KMS-11 (cell line): ENCODE measurements at regions not wholly inside any gene's neighbourhood (a gene's known extent, or its start where the extent isn't known, plus 50 kb on each side); places are given as distances from the start of the nearest gene placed in this dataset.

Source experiments
- H2AFZ ChIP-seq: fragments of 200-600 bp; sonication (generic); 2 replicates; pipeline ENCODE4 v1.6.1; 2016; ENCODE audit warnings: antibody characterized with exemption, mixed run types, low read depth
- H3K27ac ChIP-seq: fragments of 200-600 bp; sonication (generic); 2 replicates; pipeline ENCODE4 v1.6.1; 2016; ENCODE audit warnings: mild to moderate bottlenecking, mixed run types
- H3K27me3 ChIP-seq: fragments of 200-600 bp; sonication (generic); 2 replicates; pipeline ENCODE4 v1.6.1; 2017; ENCODE audit warnings: mild to moderate bottlenecking, low read depth, mixed run types, moderate library complexity; ENCODE audit not compliant: insufficient read depth
- H3K36me3 ChIP-seq: fragments of 200-600 bp; sonication (generic); 2 replicates; pipeline ENCODE4 v1.6.1; 2017; ENCODE audit warnings: mild to moderate bottlenecking, mixed run types; ENCODE audit not compliant: insufficient read depth
- H3K4me1 ChIP-seq: fragments of 200-600 bp; sonication (generic); 2 replicates; pipeline ENCODE4 v1.6.1; 2016; ENCODE audit warnings: mild to moderate bottlenecking, low read depth, mixed run types; ENCODE audit not compliant: poor library complexity, severe bottlenecking
- H3K4me2 ChIP-seq: fragments of 200-600 bp; sonication (generic); 2 replicates; pipeline ENCODE4 v1.7.0; 2016; ENCODE audit warnings: mild to moderate bottlenecking, mixed run types
- H3K4me3 ChIP-seq: fragments of 200-600 bp; sonication (generic); IDR thresholded peaks from 2 replicates; pipeline ENCODE4 v1.6.1; 2017; ENCODE audit warnings: low read depth, low read length, mixed read lengths; ENCODE audit not compliant: insufficient read depth
- H3K79me2 ChIP-seq: fragments of 200-600 bp; sonication (generic); 2 replicates; pipeline ENCODE4 v1.6.1; 2016; ENCODE audit warnings: low read depth, mixed run types; ENCODE audit not compliant: insufficient read depth
- H3K9ac ChIP-seq: fragments of 200-600 bp; sonication (generic); 2 replicates; pipeline ENCODE4 v1.6.1; 2016; ENCODE audit warnings: mild to moderate bottlenecking, mixed run types
- H4K20me1 ChIP-seq: fragments of 200-600 bp; sonication (generic); 2 replicates; pipeline ENCODE4 v1.6.1; 2016; ENCODE audit warnings: mild to moderate bottlenecking, mixed run types; ENCODE audit not compliant: insufficient read depth
- CTCF ChIP-seq: fragments of 200-600 bp; sonication (generic); conservative IDR thresholded peaks from 2 replicates; pipeline ENCODE4 v1.6.1; 2017; ENCODE audit warnings: low read depth, mild to moderate bottlenecking, antibody characterized with exemption, low read length, moderate library complexity, mixed read lengths

DNA sequence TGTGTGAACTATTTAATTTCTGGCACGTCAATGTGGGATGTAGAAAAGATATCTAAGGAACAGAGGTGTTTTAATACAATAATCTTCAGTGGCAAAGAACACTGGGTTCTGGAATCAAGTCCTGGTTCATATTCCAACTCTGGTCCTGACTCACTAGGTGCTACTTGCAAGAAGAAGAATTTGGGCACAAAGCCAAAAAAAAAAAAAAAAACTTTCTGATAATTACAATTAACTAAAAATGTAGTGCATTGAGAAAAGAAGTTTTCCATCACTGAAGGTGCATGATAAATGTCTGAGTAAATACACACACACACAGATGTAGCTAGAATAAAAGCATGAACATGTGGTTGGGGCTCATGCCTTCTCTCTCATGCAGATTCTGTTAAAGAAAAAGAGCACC, 424.4 kb upstream of the REG3G start:
- Histone ChIP-seq H3K4me2 (no peak overlapping the region), H4K20me1 (no peaks in the 10 kb centered on the region), H3K27me3 (no peaks in the 10 kb centered on the region), H3K4me1 (no peaks in the 10 kb centered on the region), H3K27ac (no peak overlapping the region), H2AFZ (no peak overlapping the region), H3K79me2 (no peaks in the 10 kb centered on the region), H3K9ac (no peak overlapping the region), H3K36me3 (no peaks in the 10 kb centered on the region), H3K4me3 (no peak overlapping the region)
- no peak for TF ChIP-seq CTCF

- Histone ChIP-seq H3K36me3 (no peaks in the 10 kb centered on the region), H3K4me2 (no peak overlapping the region), H3K4me3 (no peak overlapping the region), H3K4me1 (no peaks in the 10 kb centered on the region), H3K9ac (no peak overlapping the region), H3K27me3 (no peaks in the 10 kb centered on the region), H4K20me1 (no peaks in the 10 kb centered on the region), H3K27ac (no peak overlapping the region), H3K79me2 (no peaks in the 10 kb centered on the region), H2AFZ (no peak overlapping the region)
- TF ChIP-seq CTCF = no peak
Measured at GRCh38 chr2:78602862-78603261, 422.6 kb upstream of the REG3G start.

- H3K27me3 ChIP-seq = no peaks in the 10 kb centered on the region
- H3K4me2 ChIP-seq = no peak overlapping the region
- no peaks in the 10 kb centered on the region for H3K4me1 ChIP-seq
- H3K27ac ChIP-seq = no peak overlapping the region
- no peaks in the 10 kb centered on the region for H3K36me3 ChIP-seq
- no peak overlapping the region for H2AFZ ChIP-seq
- H3K9ac ChIP-seq = no peak overlapping the region
- no peaks in the 10 kb centered on the region for H4K20me1 ChIP-seq
- TF ChIP-seq CTCF = no peak
- H3K4me3 ChIP-seq = no peak overlapping the region
- H3K79me2 ChIP-seq = no peaks in the 10 kb centered on the region
Measured at GRCh38 chr2:78606895-78607294, 418.6 kb upstream of the REG3G start.

DNA sequence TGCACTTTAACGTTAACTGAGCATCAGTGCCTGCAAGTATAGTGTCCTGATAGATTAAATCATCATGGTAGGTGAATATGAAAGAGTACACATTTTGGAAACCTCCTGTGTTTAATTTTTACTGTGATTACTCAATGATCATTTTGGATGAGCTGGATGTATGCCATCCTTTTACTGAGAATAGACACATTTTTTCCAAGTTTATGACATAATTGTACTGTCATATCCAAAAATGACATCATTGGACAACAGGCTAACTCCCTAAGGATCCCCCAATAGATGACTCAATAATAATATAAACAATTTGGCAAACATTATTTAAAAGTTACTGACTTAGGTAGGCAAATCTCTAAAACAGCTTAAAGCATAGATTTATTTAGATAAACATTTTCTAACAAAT, 410.8 kb upstream of the REG3G start:
- Histone ChIP-seq H3K36me3 (no peaks in the 10 kb centered on the region), H3K4me3 (no peak overlapping the region), H3K27ac (no peak overlapping the region), H3K4me1 (no peaks in the 10 kb centered on the region), H4K20me1 (no peaks in the 10 kb centered on the region), H3K79me2 (no peaks in the 10 kb centered on the region), H3K27me3 (no peaks in the 10 kb centered on the region), H3K9ac (no peak overlapping the region), H2AFZ (no peak overlapping the region), H3K4me2 (no peak overlapping the region)
- no peak for TF ChIP-seq CTCF

- no peak overlapping the region for H2AFZ ChIP-seq
- no peaks in the 10 kb centered on the region for H3K79me2 ChIP-seq
- no peak for TF ChIP-seq CTCF
- no peaks in the 10 kb centered on the region for H3K36me3 ChIP-seq
- H3K27ac ChIP-seq = no peak overlapping the region
- H4K20me1 ChIP-seq = no peaks in the 10 kb centered on the region
- H3K9ac ChIP-seq = no peak overlapping the region
- no peak overlapping the region for H3K4me3 ChIP-seq
- no peaks in the 10 kb centered on the region for H3K27me3 ChIP-seq
- H3K4me1 ChIP-seq = no peaks in the 10 kb centered on the region
- no peak overlapping the region for H3K4me2 ChIP-seq
Measured at GRCh38 chr2:78615956-78616355, 409.5 kb upstream of the REG3G start.
